GM21381 (cell line): ENCODE measurements at regions not wholly inside any gene's neighbourhood (a gene's known extent, or its start where the extent isn't known, plus 50 kb on each side); places are given as distances from the start of the nearest gene placed in this dataset.

Experiments used
- ATAC-seq: cut with Tn5 transposase; IDR thresholded peaks from one replicate; pipeline ENCODE4 v1.9.1; 2021; ENCODE audit warnings: mild to moderate bottlenecking, moderate library complexity; ENCODE audit not compliant: unreplicated experiment

GRCh38 chr11:26023057-26023456 is 308.9 kb upstream of the ANO3 start:
- ATAC-seq, result no peak

GRCh38 chr11:26025676-26026075 is 306.3 kb upstream of the ANO3 start:
- ATAC-seq, result no peak

- ATAC-seq, result no peak
These were observed 305.9 kb upstream of the ANO3 start for GRCh38 chr11:26026078-26026477.

- no peak for ATAC-seq
These were observed 304.0 kb upstream of the ANO3 start for GRCh38 chr11:26027887-26028286.

GRCh38 chr11:26028393-26028911 is 303.5 kb upstream of the ANO3 start:
- ATAC-seq, result no peak

GRCh38 chr11:26030399-26030798 is 301.5 kb upstream of the ANO3 start:
- no peak for ATAC-seq

- no peak for ATAC-seq
These were observed 299.7 kb upstream of the ANO3 start for GRCh38 chr11:26032241-26032640.

GRCh38 chr11:26035696-26036095 is 296.2 kb upstream of the ANO3 start:
- no peak for ATAC-seq

GRCh38 chr11:26037716-26038115 is 294.2 kb upstream of the ANO3 start:
- ATAC-seq, result no peak

GRCh38 chr11:26040339-26040738 is 291.6 kb upstream of the ANO3 start:
- ATAC-seq, result no peak

GRCh38 chr11:26042113-26042512 is 289.8 kb upstream of the ANO3 start:
- ATAC-seq, result no peak

GRCh38 chr11:26043665-26044064 is 288.3 kb upstream of the ANO3 start:
- ATAC-seq, result peak; percentile 76

GRCh38 chr11:26044389-26044788 is 287.5 kb upstream of the ANO3 start:
- ATAC-seq, result no peak

- ATAC-seq, result no peak
These were observed 286.8 kb upstream of the ANO3 start for GRCh38 chr11:26045082-26045481.

- no peak for ATAC-seq
These were observed 283.7 kb upstream of the ANO3 start for GRCh38 chr11:26048271-26048670.

GRCh38 chr11:26053966-26054365 is 278.0 kb upstream of the ANO3 start:
- ATAC-seq, result no peak

- no peak for ATAC-seq
These were observed 269.3 kb upstream of the ANO3 start for GRCh38 chr11:26062660-26063059.

- ATAC-seq, result no peak
These were observed 268.0 kb upstream of the ANO3 start for GRCh38 chr11:26063915-26064314.

- no peak for ATAC-seq
These were observed 266.0 kb upstream of the ANO3 start for GRCh38 chr11:26065944-26066343.

GRCh38 chr11:26070714-26071380 is 261.1 kb upstream of the ANO3 start:
- no peak for ATAC-seq

GRCh38 chr11:26072614-26073153 is 259.2 kb upstream of the ANO3 start:
- ATAC-seq, result no peak

GRCh38 chr11:26073646-26074045 is 258.3 kb upstream of the ANO3 start:
- no peak for ATAC-seq
